GM12873 (cell line): ENCODE measurements at regions not wholly inside any gene's neighbourhood (a gene's known extent, or its start where the extent isn't known, plus 50 kb on each side); places are given as distances from the start of the nearest gene placed in this dataset.

Source experiments
- CTCF ChIP-seq: IDR thresholded peaks from 2 replicates; pipeline ENCODE4 v1.5.1; 2012; ENCODE audit warnings: low read depth, mild to moderate bottlenecking, moderate library complexity, low read length, control low read depth; ENCODE audit not compliant: insufficient read depth; ENCODE audit errors: missing control alignments

GRCh38 chr11:32161293-32161692 lies 70.4 kb downstream of the RCN1 start:
- TF ChIP-seq CTCF: no peak

- no peak for TF ChIP-seq CTCF
These were observed 71.5 kb downstream of the RCN1 start for GRCh38 chr11:32162351-32162750.

- TF ChIP-seq CTCF: no peak
These were observed 72.0 kb downstream of the RCN1 start for GRCh38 chr11:32162906-32163305.

- TF ChIP-seq CTCF: no peak
These were observed 72.7 kb downstream of the RCN1 start for GRCh38 chr11:32163557-32163956.

- no peak for TF ChIP-seq CTCF
These were observed 74.0 kb downstream of the RCN1 start for GRCh38 chr11:32164836-32165235.

- TF ChIP-seq CTCF: no peak
These were observed 78.0 kb downstream of the RCN1 start for GRCh38 chr11:32168924-32169323.

- no peak for TF ChIP-seq CTCF
These were observed 80.6 kb downstream of the RCN1 start for GRCh38 chr11:32171445-32171844.
